Vagina (tissue), 2 donors: ENCODE measurements at regions not wholly inside any gene's neighbourhood (a gene's known extent, or its start where the extent isn't known, plus 50 kb on each side); places are given as distances from the start of the nearest gene placed in this dataset.

Experiments used
- DNase-seq, 2 donors: peaks; one replicate each; pipeline ENCODE4 v3.0.0-alpha.2; 2017; ENCODE audit errors: extremely low spot score in 2 of 2
- H3K27ac ChIP-seq: fragments of 200-600 bp; sonication (generic); one replicate; pipeline ENCODE4 v1.5.1; 2019
- H3K27me3 ChIP-seq: fragments of 200-600 bp; sonication (generic); one replicate; pipeline ENCODE4 v1.5.1; 2019
- H3K36me3 ChIP-seq, 2 donors: fragments of 200-600 bp; sonication (generic); one replicate each; pipeline ENCODE4 v1.5.1; 2017 to 2019
- H3K4me1 ChIP-seq: fragments of 200-600 bp; sonication (generic); one replicate; pipeline ENCODE4 v1.5.1; 2019
- H3K4me3 ChIP-seq, 2 donors: fragments of 200-600 bp; sonication (generic); 1 replicate in 1 of 2; 2 replicates in 1 of 2; pipeline ENCODE4 v1.5.1; 2016 to 2019
- H3K9me3 ChIP-seq: fragments of 200-600 bp; sonication (generic); one replicate; pipeline ENCODE4 v1.5.1; 2019
- CTCF ChIP-seq, 3 experiments: fragments of 450-650 bp in 2 of 3; fragments of 200-600 bp in 1 of 3; sonication (generic) in 1 of 3; IDR thresholded peaks; one replicate each; pipeline ENCODE4 v1.5.1; 2017 to 2019; ENCODE audit warnings: antibody characterized with exemption in 3 of 3, mild to moderate bottlenecking in 2 of 3, moderate library complexity in 2 of 3
- POLR2A ChIP-seq, 2 donors: fragments of 450-650 bp; IDR thresholded peaks; one replicate each; pipeline ENCODE4 v1.6.1; 2017; ENCODE audit warnings: antibody characterized with exemption in 2 of 2, mild to moderate bottlenecking in 2 of 2, moderate library complexity in 2 of 2
- POLR2AphosphoS5 ChIP-seq, 2 donors: sonication (generic); formaldehyde crosslinking; IDR thresholded peaks; one replicate each; pipeline ENCODE4 v1.9.0; 2017; ENCODE audit warnings: antibody characterized with exemption in 2 of 2, mild to moderate bottlenecking in 2 of 2, low read depth in 1 of 2; ENCODE audit not compliant: insufficient read depth in 1 of 2
- intact Hi-C: fragments of 100-400 bp; cut with DNase I; formaldehyde crosslinking; loops from one replicate; pipeline ENCODE4 v1.15.1; 2023

- Histone ChIP-seq H3K9me3 (no peaks in the 10 kb centered on the region), H3K27me3 (no peaks in the 10 kb centered on the region), H3K4me3 (no peak overlapping the region), H3K4me1 (no peaks in the 10 kb centered on the region), H3K27ac (no peak overlapping the region), H3K36me3 (no peaks in the 10 kb centered on the region)
- no peak for DNase-seq
- intact Hi-C loops = no loop called here
- no peak for TF ChIP-seq CTCF (IDR thresholded peaks at IDR 0.05)
- no peak for TF ChIP-seq POLR2A (IDR thresholded peaks at IDR 0.05)
- TF ChIP-seq POLR2AphosphoS5 (IDR thresholded peaks at IDR 0.05; ENCODE audit: insufficient read depth in 1 of 2, low read depth in 1 of 2) = no peak
Observed at GRCh38 chr10:20647756-20648155, 249.4 kb downstream of the NEBL start.

- Histone ChIP-seq H3K27ac (no peak overlapping the region), H3K4me3 (no peak overlapping the region), H3K36me3 (no peaks in the 10 kb centered on the region), H3K4me1 (no peaks in the 10 kb centered on the region), H3K27me3 (no peaks in the 10 kb centered on the region), H3K9me3 (no peaks in the 10 kb centered on the region)
- no peak for TF ChIP-seq POLR2AphosphoS5 (IDR thresholded peaks at IDR 0.05; ENCODE audit: insufficient read depth in 1 of 2, low read depth in 1 of 2)
- TF ChIP-seq CTCF (IDR thresholded peaks at IDR 0.05) = no peak
- no peak for TF ChIP-seq POLR2A (IDR thresholded peaks at IDR 0.05)
- intact Hi-C loops = no loop called here
- no peak for DNase-seq
Observed at GRCh38 chr10:20644421-20644820, 252.7 kb downstream of the NEBL start.

- H3K27me3 ChIP-seq = no peaks in the 10 kb centered on the region
- DNase-seq = no peak
- H3K4me1 ChIP-seq = no peaks in the 10 kb centered on the region
- H3K4me3 ChIP-seq = no peak overlapping the region
- H3K36me3 ChIP-seq = no peaks in the 10 kb centered on the region
- H3K27ac ChIP-seq = no peak overlapping the region
- TF ChIP-seq CTCF (IDR thresholded peaks at IDR 0.05) (no peak), POLR2A (IDR thresholded peaks at IDR 0.05) (no peak), POLR2AphosphoS5 (IDR thresholded peaks at IDR 0.05; ENCODE audit: insufficient read depth in 1 of 2, low read depth in 1 of 2) (no peak)
- intact Hi-C loops = no loop called here
- no peaks in the 10 kb centered on the region for H3K9me3 ChIP-seq
Observed at GRCh38 chr10:20641605-20642004, 255.5 kb downstream of the NEBL start.

GRCh38 chr10:20635570-20635969 is 261.5 kb downstream of the NEBL start:
- intact Hi-C loops = no loop called here
- DNase-seq = no peak
- Histone ChIP-seq H3K27ac (no peak overlapping the region), H3K36me3 (no peaks in the 10 kb centered on the region), H3K4me1 (no peaks in the 10 kb centered on the region), H3K27me3 (no peaks in the 10 kb centered on the region), H3K9me3 (no peaks in the 10 kb centered on the region), H3K4me3 (no peak overlapping the region)
- TF ChIP-seq CTCF (IDR thresholded peaks at IDR 0.05) (no peak), POLR2A (IDR thresholded peaks at IDR 0.05) (no peak), POLR2AphosphoS5 (IDR thresholded peaks at IDR 0.05; ENCODE audit: insufficient read depth in 1 of 2, low read depth in 1 of 2) (no peak)

- intact Hi-C loops = no loop called here
- no peak overlapping the region for H3K4me3 ChIP-seq
- H3K27me3 ChIP-seq = no peaks in the 10 kb centered on the region
- H3K27ac ChIP-seq = no peak overlapping the region
- no peaks in the 10 kb centered on the region for H3K4me1 ChIP-seq
- DNase-seq = no peak
- H3K36me3 ChIP-seq = no peaks in the 10 kb centered on the region
- TF ChIP-seq POLR2AphosphoS5 (IDR thresholded peaks at IDR 0.05; ENCODE audit: insufficient read depth in 1 of 2, low read depth in 1 of 2) (no peak), POLR2A (IDR thresholded peaks at IDR 0.05) (no peak), CTCF (IDR thresholded peaks at IDR 0.05) (no peak)
- no peaks in the 10 kb centered on the region for H3K9me3 ChIP-seq
Observed at GRCh38 chr10:20634839-20635238, 262.3 kb downstream of the NEBL start.
